IPS DF 6.9 (cell line): ENCODE measurements at regions not wholly inside any gene's neighbourhood (a gene's known extent, or its start where the extent isn't known, plus 50 kb on each side); places are given as distances from the start of the nearest gene placed in this dataset.

Experiments
- DNase-seq: peaks from one replicate; pipeline ENCODE4 v3.0.0-alpha.2; 2013; ENCODE audit warnings: low read depth, low spot score
- H3K27ac ChIP-seq: one replicate; pipeline ENCODE4 v1.5.1; 2013; ENCODE audit warnings: low read length, control low read depth
- H3K27me3 ChIP-seq: 2 replicates; pipeline ENCODE4 v1.6.1; 2013; ENCODE audit warnings: mild to moderate bottlenecking, low read length; ENCODE audit not compliant: control insufficient read depth, insufficient read depth
- H3K36me3 ChIP-seq: 2 replicates; pipeline ENCODE4 v1.6.1; 2013; ENCODE audit warnings: low read length; ENCODE audit not compliant: control insufficient read depth, insufficient read depth
- H3K4me1 ChIP-seq: 2 replicates; pipeline ENCODE4 v1.6.1; 2013; ENCODE audit warnings: low read length; ENCODE audit not compliant: control insufficient read depth, insufficient read depth
- H3K4me3 ChIP-seq: 2 replicates; pipeline ENCODE4 v1.5.1; 2013; ENCODE audit warnings: mild to moderate bottlenecking, low read length
- H3K9me3 ChIP-seq: 2 replicates; pipeline ENCODE4 v1.6.1; 2013; ENCODE audit warnings: low read length, inconsistent platforms; ENCODE audit not compliant: control insufficient read depth, insufficient read depth
- WGBS: extraction: QIAGEN DNeasy Blood & Tissue Kit; methylation state at CpG from one replicate; pipeline ENCODE4 v1.1.7; 2013; ENCODE audit warnings: mixed read lengths, missing lambda C conversion rate; ENCODE audit not compliant: insufficient read length, insufficient coverage; 5-methylcytosine and 5-hydroxymethylcytosine counted together

GRCh38 chr9:85142968-85143367, 473.4 kb downstream of the NTRK2 start:
- no peak for DNase-seq
- Histone ChIP-seq H3K27me3 (no peaks in the 10 kb centered on the region), H3K36me3 (no peaks in the 10 kb centered on the region), H3K27ac (no peak overlapping the region), H3K4me3 (no peak overlapping the region), H3K4me1 (no peaks in the 10 kb centered on the region), H3K9me3 (no peaks in the 10 kb centered on the region)
- no CpG with 5 or more reads among the region's 1 CpG for WGBS

GRCh38 chr9:85142496-85142911, 473.0 kb downstream of the NTRK2 start:
- no peaks in the 10 kb centered on the region for H3K9me3 ChIP-seq
- no peaks in the 10 kb centered on the region for H3K4me1 ChIP-seq
- H3K36me3 ChIP-seq: no peaks in the 10 kb centered on the region
- no peak overlapping the region for H3K4me3 ChIP-seq
- H3K27ac ChIP-seq: no peak overlapping the region
- WGBS: no CpG with 5 or more reads among the region's 4 CpGs
- no peaks in the 10 kb centered on the region for H3K27me3 ChIP-seq
- DNase-seq: no peak

GRCh38 chr9:85137696-85138095, 468.2 kb downstream of the NTRK2 start:
- Histone ChIP-seq H3K9me3 (no peaks in the 10 kb centered on the region), H3K36me3 (no peaks in the 10 kb centered on the region), H3K27ac (no peak overlapping the region), H3K4me3 (no peak overlapping the region), H3K4me1 (no peaks in the 10 kb centered on the region), H3K27me3 (no peaks in the 10 kb centered on the region)
- no CpG with 5 or more reads among the region's 5 CpGs for WGBS
- no peak for DNase-seq

GRCh38 chr9:85136987-85137386, 467.5 kb downstream of the NTRK2 start:
- no peak overlapping the region for H3K27ac ChIP-seq
- no peak overlapping the region for H3K4me3 ChIP-seq
- no peaks in the 10 kb centered on the region for H3K4me1 ChIP-seq
- no peaks in the 10 kb centered on the region for H3K27me3 ChIP-seq
- DNase-seq: no peak
- WGBS: no CpG with 5 or more reads among the region's 7 CpGs
- H3K9me3 ChIP-seq: no peaks in the 10 kb centered on the region
- no peaks in the 10 kb centered on the region for H3K36me3 ChIP-seq

- no peak for DNase-seq
- H3K27me3 ChIP-seq: no peaks in the 10 kb centered on the region
- H3K4me1 ChIP-seq: no peaks in the 10 kb centered on the region
- no peak overlapping the region for H3K4me3 ChIP-seq
- no peaks in the 10 kb centered on the region for H3K9me3 ChIP-seq
- no peak overlapping the region for H3K27ac ChIP-seq
- H3K36me3 ChIP-seq: no peaks in the 10 kb centered on the region
These were observed 467.0 kb downstream of the NTRK2 start for GRCh38 chr9:85136507-85136906.

GRCh38 chr9:85130764-85131163, 461.2 kb downstream of the NTRK2 start:
- WGBS: 100% methylated on average over 1 of the region's 3 CpGs
- no peak for DNase-seq
- H3K9me3 ChIP-seq: no peaks in the 10 kb centered on the region
- H3K27ac ChIP-seq: no peak overlapping the region
- H3K4me1 ChIP-seq: no peaks in the 10 kb centered on the region
- H3K4me3 ChIP-seq: no peak overlapping the region
- H3K27me3 ChIP-seq: no peaks in the 10 kb centered on the region
- no peaks in the 10 kb centered on the region for H3K36me3 ChIP-seq

- no peak for DNase-seq
- no CpG with 5 or more reads among the region's 2 CpGs for WGBS
- no peak overlapping the region for H3K27ac ChIP-seq
- no peak overlapping the region for H3K4me3 ChIP-seq
- no peaks in the 10 kb centered on the region for H3K4me1 ChIP-seq
- no peaks in the 10 kb centered on the region for H3K9me3 ChIP-seq
- no peaks in the 10 kb centered on the region for H3K27me3 ChIP-seq
- H3K36me3 ChIP-seq: no peaks in the 10 kb centered on the region
These were observed 460.7 kb downstream of the NTRK2 start for GRCh38 chr9:85130260-85130659.

GRCh38 chr9:85129514-85129913, 460.0 kb downstream of the NTRK2 start:
- no peaks in the 10 kb centered on the region for H3K36me3 ChIP-seq

GRCh38 chr9:85118990-85119755, 449.6 kb downstream of the NTRK2 start:
- Histone ChIP-seq H3K4me1 (no peaks in the 10 kb centered on the region), H3K9me3 (no peaks in the 10 kb centered on the region), H3K4me3 (no peak overlapping the region), H3K27me3 (no peaks in the 10 kb centered on the region), H3K36me3 (no peaks in the 10 kb centered on the region), H3K27ac (no peak overlapping the region)
- DNase-seq: no peak
- WGBS: no CpG with 5 or more reads among the region's 1 CpG

More at GRCh38 chr9:85129514-85129913, 460.0 kb downstream of the NTRK2 start:
- H3K9me3 ChIP-seq: no peaks in the 10 kb centered on the region
- H3K27ac ChIP-seq: no peak overlapping the region
- H3K27me3 ChIP-seq: no peaks in the 10 kb centered on the region
- H3K4me1 ChIP-seq: no peaks in the 10 kb centered on the region
- no peak for DNase-seq
- no peak overlapping the region for H3K4me3 ChIP-seq
- WGBS: no CpG with 5 or more reads among the region's 2 CpGs

GRCh38 chr9:85117831-85118230, 448.3 kb downstream of the NTRK2 start:
- no CpG with 5 or more reads among the region's 4 CpGs for WGBS
- H3K4me3 ChIP-seq: no peak overlapping the region
- no peaks in the 10 kb centered on the region for H3K9me3 ChIP-seq
- no peak overlapping the region for H3K27ac ChIP-seq
- no peaks in the 10 kb centered on the region for H3K27me3 ChIP-seq
- no peaks in the 10 kb centered on the region for H3K36me3 ChIP-seq
- no peak for DNase-seq
- H3K4me1 ChIP-seq: no peaks in the 10 kb centered on the region

- no peaks in the 10 kb centered on the region for H3K36me3 ChIP-seq
- no peaks in the 10 kb centered on the region for H3K27me3 ChIP-seq
- H3K27ac ChIP-seq: no peak overlapping the region
- H3K4me3 ChIP-seq: no peak overlapping the region
- H3K9me3 ChIP-seq: no peaks in the 10 kb centered on the region
- no peak for DNase-seq
- H3K4me1 ChIP-seq: no peaks in the 10 kb centered on the region
- WGBS: no CpG with 5 or more reads among the region's 2 CpGs
These were observed 445.9 kb downstream of the NTRK2 start for GRCh38 chr9:85115473-85115872.
